Right lobe of liver (tissue), 4 donors: ENCODE measurements at regions not wholly inside any gene's neighbourhood (a gene's known extent, or its start where the extent isn't known, plus 50 kb on each side); places are given as distances from the start of the nearest gene placed in this dataset.

Experiments used
- CTCF ChIP-seq, 4 donors: fragments of 200-600 bp in 3 of 4; fragments of 450-650 bp in 1 of 4; IDR thresholded peaks; one replicate each; pipeline versions ENCODE4 v1.5.1 to v1.8.0; 2016 to 2022; ENCODE audit warnings: antibody characterized with exemption in 4 of 4, mild to moderate bottlenecking in 2 of 4
- POLR2A ChIP-seq: fragments of 450-650 bp; IDR thresholded peaks from one replicate; pipeline ENCODE4 v1.6.1; 2017; ENCODE audit warnings: antibody characterized with exemption, mild to moderate bottlenecking
- donor health status: DM: no; HTN: no; CAD: no.
- donor health status: DM: no; HTN: no; CAD: no.
- donor health status: DM: no; HTN: yes; CAD: no.

GRCh38 chr6:140459209-140459608 lies 1084.8 kb upstream of the CITED2 start:
- TF ChIP-seq CTCF (IDR thresholded peaks at IDR 0.05) (no peak), POLR2A (no peak)
